Vagina (tissue), 2 donors: ENCODE measurements at regions not wholly inside any gene's neighbourhood (a gene's known extent, or its start where the extent isn't known, plus 50 kb on each side); places are given as distances from the start of the nearest gene placed in this dataset.
A peak's percentile ranks its signal among the peaks of the same experiment; 100 is the strongest.
"Not testable (repeated sequence)": the region's sequence is repeated elsewhere in the genome, so short reads cannot be mapped to it uniquely, and the experiment has no call there.

Experiments
- DNase-seq, 2 donors: peaks; one replicate each; pipeline ENCODE4 v3.0.0-alpha.2; 2017; ENCODE audit errors: extremely low spot score in 2 of 2
- H3K27ac ChIP-seq: fragments of 200-600 bp; sonication (generic); one replicate; pipeline ENCODE4 v1.5.1; 2019
- H3K27me3 ChIP-seq: fragments of 200-600 bp; sonication (generic); one replicate; pipeline ENCODE4 v1.5.1; 2019
- H3K36me3 ChIP-seq, 2 donors: fragments of 200-600 bp; sonication (generic); one replicate each; pipeline ENCODE4 v1.5.1; 2017 to 2019
- H3K4me1 ChIP-seq: fragments of 200-600 bp; sonication (generic); one replicate; pipeline ENCODE4 v1.5.1; 2019
- H3K4me3 ChIP-seq, 2 donors: fragments of 200-600 bp; sonication (generic); 1 replicate in 1 of 2; 2 replicates in 1 of 2; pipeline ENCODE4 v1.5.1; 2016 to 2019
- H3K9me3 ChIP-seq: fragments of 200-600 bp; sonication (generic); one replicate; pipeline ENCODE4 v1.5.1; 2019
- CTCF ChIP-seq, 3 experiments: fragments of 450-650 bp in 2 of 3; fragments of 200-600 bp in 1 of 3; sonication (generic) in 1 of 3; IDR thresholded peaks; one replicate each; pipeline ENCODE4 v1.5.1; 2017 to 2019; ENCODE audit warnings: antibody characterized with exemption in 3 of 3, mild to moderate bottlenecking in 2 of 3, moderate library complexity in 2 of 3
- POLR2A ChIP-seq, 2 donors: fragments of 450-650 bp; IDR thresholded peaks; one replicate each; pipeline ENCODE4 v1.6.1; 2017; ENCODE audit warnings: antibody characterized with exemption in 2 of 2, mild to moderate bottlenecking in 2 of 2, moderate library complexity in 2 of 2
- POLR2AphosphoS5 ChIP-seq, 2 donors: sonication (generic); formaldehyde crosslinking; IDR thresholded peaks; one replicate each; pipeline ENCODE4 v1.9.0; 2017; ENCODE audit warnings: antibody characterized with exemption in 2 of 2, mild to moderate bottlenecking in 2 of 2, low read depth in 1 of 2; ENCODE audit not compliant: insufficient read depth in 1 of 2
- intact Hi-C: fragments of 100-400 bp; cut with DNase I; formaldehyde crosslinking; loops from one replicate; pipeline ENCODE4 v1.15.1; 2023

- TF ChIP-seq POLR2A (IDR thresholded peaks at IDR 0.05) = no peak
- TF ChIP-seq CTCF (IDR thresholded peaks at IDR 0.05) = no peak
- no peak for TF ChIP-seq POLR2AphosphoS5 (IDR thresholded peaks at IDR 0.05; ENCODE audit: insufficient read depth in 1 of 2, low read depth in 1 of 2)
- Histone ChIP-seq H3K36me3 (no peaks in the 10 kb centered on the region), H3K4me3 (no peak overlapping the region), H3K4me1 (peaks cover 10% of the 10 kb centered on the region), H3K27me3 (no peaks in the 10 kb centered on the region), H3K9me3 (no peaks in the 10 kb centered on the region), H3K27ac (no peak overlapping the region)
- intact Hi-C loops = no loop called here
- DNase-seq = peak; percentile 75 to 91
These were observed 194.8 kb downstream of the NDUFA10 start for GRCh38 chr2:239830121-239831000.

- Histone ChIP-seq H3K27ac (no peak overlapping the region), H3K36me3 (no peaks in the 10 kb centered on the region), H3K9me3 (no peaks in the 10 kb centered on the region), H3K27me3 (no peaks in the 10 kb centered on the region), H3K4me3 (no peak overlapping the region), H3K4me1 (peaks cover 10% of the 10 kb centered on the region)
- TF ChIP-seq POLR2AphosphoS5 (IDR thresholded peaks at IDR 0.05; ENCODE audit: insufficient read depth in 1 of 2, low read depth in 1 of 2) (no peak), CTCF (IDR thresholded peaks at IDR 0.05) (no peak), POLR2A (IDR thresholded peaks at IDR 0.05) (no peak)
- peak; percentile 42 to 43 for DNase-seq
- intact Hi-C loops = no loop called here
These were observed 195.8 kb downstream of the NDUFA10 start for GRCh38 chr2:239829326-239829725.

- DNase-seq, H3K36me3 ChIP-seq, H3K9me3 ChIP-seq, H3K27ac ChIP-seq, H3K27me3 ChIP-seq, H3K4me3 ChIP-seq, intact Hi-C loops: not testable (repeated sequence)
- peaks cover 10% of the 10 kb centered on the region for H3K4me1 ChIP-seq
These were observed 196.2 kb downstream of the NDUFA10 start for GRCh38 chr2:239828973-239829275.

GRCh38 chr2:239828192-239828972 lies 196.8 kb downstream of the NDUFA10 start:
- intact Hi-C loops = no loop called here
- H3K27ac ChIP-seq = no peak overlapping the region
- H3K4me3 ChIP-seq = no peak overlapping the region
- no peaks in the 10 kb centered on the region for H3K36me3 ChIP-seq
- no peak for TF ChIP-seq POLR2AphosphoS5 (IDR thresholded peaks at IDR 0.05; ENCODE audit: insufficient read depth in 1 of 2, low read depth in 1 of 2)
- no peak for TF ChIP-seq POLR2A (IDR thresholded peaks at IDR 0.05)
- no peak for TF ChIP-seq CTCF (IDR thresholded peaks at IDR 0.05)
- H3K27me3 ChIP-seq = no peaks in the 10 kb centered on the region
- peak; percentile 79 to 91 for DNase-seq
- H3K4me1 ChIP-seq = peaks cover 10% of the 10 kb centered on the region
- H3K9me3 ChIP-seq = no peaks in the 10 kb centered on the region

GRCh38 chr2:239827523-239827890 lies 197.6 kb downstream of the NDUFA10 start:
- Histone ChIP-seq H3K9me3 (no peaks in the 10 kb centered on the region), H3K4me3 (no peak overlapping the region), H3K27me3 (no peaks in the 10 kb centered on the region), H3K27ac (no peak overlapping the region), H3K36me3 (no peaks in the 10 kb centered on the region), H3K4me1 (peaks cover 10% of the 10 kb centered on the region)
- peak; percentile 13 to 84 for DNase-seq
- TF ChIP-seq POLR2AphosphoS5 (IDR thresholded peaks at IDR 0.05; ENCODE audit: insufficient read depth in 1 of 2, low read depth in 1 of 2) = no peak
- no peak for TF ChIP-seq POLR2A (IDR thresholded peaks at IDR 0.05)
- no peak for TF ChIP-seq CTCF (IDR thresholded peaks at IDR 0.05)
- intact Hi-C loops = no loop called here
